GM19025 (cell line): ENCODE measurements at regions not wholly inside any gene's neighbourhood (a gene's known extent, or its start where the extent isn't known, plus 50 kb on each side); places are given as distances from the start of the nearest gene placed in this dataset.
"Not testable (repeated sequence)": the region's sequence is repeated elsewhere in the genome, so short reads cannot be mapped to it uniquely, and the experiment has no call there.

ENCODE experiments used
- ATAC-seq: cut with Tn5 transposase; IDR thresholded peaks from one replicate; pipeline ENCODE4 v1.9.1; 2021; ENCODE audit warnings: mild to moderate bottlenecking, low read depth, moderate library complexity; ENCODE audit not compliant: unreplicated experiment

DNA sequence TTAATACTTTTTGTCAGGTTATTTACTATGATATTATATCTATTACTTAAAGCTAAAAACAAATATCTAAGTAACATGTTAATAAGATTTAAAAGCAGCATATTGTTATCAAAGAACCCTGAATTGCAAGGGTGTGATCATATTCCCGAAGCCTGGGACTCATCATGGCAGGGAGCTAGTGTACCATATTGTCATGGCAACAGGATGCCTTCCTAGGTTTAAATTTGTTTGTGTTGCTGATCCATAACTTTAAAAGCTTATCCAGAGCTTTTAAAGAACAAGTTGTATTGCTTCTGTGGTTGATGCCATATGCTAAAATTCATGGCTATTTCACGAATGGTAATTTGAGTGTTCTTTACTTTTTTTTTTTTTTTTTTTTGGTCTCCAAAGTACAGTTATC, 500.5 kb downstream of the NAV3 start:
- ATAC-seq, result no peak

DNA sequence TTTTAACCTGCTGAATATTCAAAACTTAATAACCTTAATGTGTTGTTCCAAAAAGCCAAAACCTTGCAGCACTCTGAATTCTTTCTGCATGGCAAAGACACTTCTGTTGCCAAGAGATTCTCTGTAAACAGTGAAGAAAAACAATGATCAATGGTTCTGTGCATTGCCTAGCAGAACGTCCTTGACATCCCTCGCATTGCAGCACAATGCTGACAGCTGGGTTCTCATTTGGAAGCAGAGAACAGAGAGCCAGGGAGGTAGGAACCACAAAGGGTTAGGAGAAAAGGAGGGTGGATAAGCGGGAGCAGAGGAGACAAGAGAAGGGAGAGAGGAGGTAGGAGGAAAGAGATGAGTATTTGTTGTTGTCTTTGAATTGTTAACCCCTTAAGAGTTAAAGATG, 501.1 kb downstream of the NAV3 start:
- ATAC-seq, result no peak

DNA sequence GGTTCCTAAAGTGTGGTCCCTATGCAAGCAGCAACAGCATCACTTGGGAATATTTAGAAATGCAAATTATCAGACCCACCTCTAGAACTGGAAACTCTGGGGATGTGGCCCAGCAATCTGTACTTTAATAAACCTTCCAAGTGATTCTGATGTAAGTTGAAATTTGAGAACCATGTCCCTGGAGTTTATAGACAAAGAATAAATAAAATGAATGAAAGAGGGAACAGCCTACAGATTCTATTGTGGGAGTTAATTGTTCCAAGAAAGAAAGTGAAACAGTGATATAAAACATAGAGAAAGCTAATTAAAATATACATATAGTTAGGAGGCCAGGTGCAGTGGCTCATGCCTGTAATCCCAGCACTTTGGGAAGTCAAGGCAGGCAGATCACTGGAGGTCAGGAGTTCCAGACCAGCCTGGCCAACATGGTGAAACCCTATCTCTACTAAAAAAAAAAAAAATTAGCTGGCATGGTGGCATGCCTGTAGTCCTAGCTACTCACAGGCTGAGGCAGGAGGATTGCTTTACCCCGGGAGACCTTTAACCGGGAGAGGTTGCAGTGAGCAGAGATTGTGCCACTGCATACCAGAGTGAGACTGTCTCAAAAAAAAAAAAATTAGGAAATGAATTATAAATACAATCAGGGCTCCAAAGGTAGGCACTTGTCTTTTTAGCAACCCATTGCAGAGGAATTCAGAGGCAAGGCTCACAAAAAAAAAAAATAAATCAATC, 507.5 kb downstream of the NAV3 start:
- ATAC-seq, result no peak

DNA sequence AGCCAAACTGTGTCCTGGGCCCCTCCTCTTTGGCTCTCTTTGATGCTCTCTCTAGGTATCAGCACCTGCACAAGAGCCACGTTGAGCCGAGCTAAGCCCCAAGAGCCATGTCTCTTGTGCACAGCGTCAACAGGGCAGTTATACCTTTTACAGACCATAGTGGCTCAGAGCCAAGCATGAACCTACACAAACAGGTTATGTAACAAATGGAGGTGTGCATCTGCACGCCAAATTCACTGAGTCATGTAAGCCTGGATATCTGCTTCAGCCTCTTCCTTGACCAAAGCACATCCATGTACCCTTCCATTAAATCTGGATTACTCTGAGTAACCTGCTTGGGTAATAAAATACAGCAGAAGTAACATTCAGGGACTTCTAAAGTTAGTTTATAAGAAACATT, 509.7 kb downstream of the NAV3 start:
- ATAC-seq, result no peak

DNA sequence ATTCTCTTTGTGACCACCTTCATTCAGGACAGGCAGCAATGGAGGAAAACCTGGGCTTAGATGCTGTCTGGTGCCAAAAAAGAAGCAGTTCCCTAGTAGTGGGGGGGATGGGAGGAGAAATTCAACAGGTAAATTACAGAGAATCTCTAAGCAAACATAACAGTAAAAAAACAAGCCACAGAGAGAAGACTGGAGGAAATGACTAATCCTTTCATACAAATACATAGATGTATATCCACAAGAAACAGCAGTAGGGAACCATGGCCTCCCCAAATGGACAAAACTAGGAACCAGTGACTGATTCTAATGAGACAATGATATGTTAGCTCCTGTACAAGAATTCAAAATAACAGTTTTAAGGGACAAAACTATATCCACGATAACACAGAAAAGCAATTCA, 513.0 kb downstream of the NAV3 start:
- no peak for ATAC-seq

DNA sequence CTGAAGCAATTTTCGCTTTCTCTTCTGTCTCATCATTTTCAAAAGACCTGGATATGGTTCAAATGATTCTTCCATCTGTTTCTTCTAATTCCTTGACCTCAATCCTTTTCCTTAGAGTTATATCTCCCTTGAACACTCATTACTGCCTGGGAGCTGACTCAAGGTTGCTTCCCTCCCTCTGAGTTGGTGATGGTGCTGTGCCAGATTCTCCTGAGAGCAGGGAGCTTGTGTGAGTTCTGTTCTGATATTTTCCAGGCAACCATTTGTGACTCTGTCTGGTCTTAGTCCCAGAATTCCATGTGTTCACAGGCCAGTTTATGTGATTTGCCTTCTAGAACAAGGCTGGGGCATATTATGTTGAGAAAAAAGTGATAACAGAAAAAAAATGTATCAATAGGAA, 505.1 kb upstream of the SYT1 start:
- ATAC-seq, result no peak

DNA sequence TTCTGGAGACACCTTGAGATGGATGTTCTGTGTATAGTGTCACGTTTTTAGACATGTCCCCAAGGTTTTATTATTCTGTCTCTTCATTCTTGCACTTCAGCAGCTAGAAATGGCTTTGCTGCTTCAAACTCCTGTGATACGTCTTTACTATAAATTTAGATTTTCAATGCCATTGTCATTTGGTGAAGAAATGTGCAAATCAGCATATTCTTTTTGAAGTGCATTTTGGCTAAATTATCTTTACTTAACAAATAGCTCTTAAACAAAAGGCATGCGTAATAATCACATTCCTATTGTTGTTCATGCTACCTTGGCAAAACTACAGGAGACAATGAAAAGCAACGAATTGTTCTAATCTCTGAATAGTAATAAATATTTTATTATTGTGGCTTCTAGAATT, 502.9 kb upstream of the SYT1 start:
- no peak for ATAC-seq

DNA sequence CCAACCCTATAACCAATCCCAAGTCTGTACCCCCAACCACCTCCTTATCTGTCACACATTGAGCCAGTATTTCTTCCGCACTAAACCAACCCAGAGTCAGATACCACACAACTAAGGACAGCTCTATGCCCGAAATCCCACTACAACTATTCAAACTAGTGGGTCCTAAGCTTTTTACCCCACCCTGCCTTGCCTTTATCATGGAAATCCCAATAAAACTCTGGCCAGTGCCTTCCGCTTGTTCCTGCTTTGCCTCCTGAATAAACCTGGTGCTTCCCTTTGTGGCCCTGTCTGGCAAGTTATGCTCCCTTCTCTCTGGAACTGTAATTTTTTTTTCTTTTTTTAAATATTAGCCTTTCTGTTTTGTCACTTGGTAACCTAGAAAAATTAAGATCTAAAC, 493.3 kb upstream of the SYT1 start:
- no peak for ATAC-seq

DNA sequence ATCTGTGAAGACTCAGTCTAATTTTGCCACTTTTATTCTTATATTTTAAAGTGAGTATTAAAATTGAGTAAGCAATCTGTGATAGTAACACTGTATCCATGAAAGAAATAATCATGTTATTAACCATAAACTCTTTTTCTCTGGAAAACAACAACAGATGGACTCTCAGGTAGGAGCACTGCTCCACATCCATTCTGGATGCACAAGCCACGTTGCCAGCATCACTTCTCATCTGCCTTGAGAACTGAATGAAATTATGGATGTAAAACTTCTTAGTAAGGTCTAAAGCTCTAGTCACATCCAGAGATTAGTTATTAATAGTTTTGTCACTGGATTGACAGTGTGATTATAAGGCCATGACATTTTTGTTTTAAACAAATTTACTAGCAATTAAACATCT, 489.1 kb upstream of the SYT1 start:
- ATAC-seq, result no peak

DNA sequence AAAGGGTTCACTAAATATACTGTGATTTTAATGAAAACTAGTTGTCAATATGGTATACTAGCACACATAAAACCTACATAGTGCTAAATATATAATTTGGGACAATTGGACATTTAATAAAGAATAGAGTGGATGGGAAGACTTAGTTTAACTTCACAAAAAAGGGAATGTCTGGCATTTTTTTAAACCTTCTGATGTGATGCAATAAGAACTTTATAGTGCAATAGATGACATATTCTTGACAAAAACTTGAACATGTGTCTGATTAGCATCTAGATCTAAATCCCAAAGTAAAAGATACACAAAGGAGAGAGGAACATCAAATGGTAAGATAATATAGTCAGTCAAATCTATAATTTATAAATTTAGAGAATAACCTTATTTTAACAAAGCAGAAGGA, 488.3 kb upstream of the SYT1 start:
- no peak for ATAC-seq

DNA sequence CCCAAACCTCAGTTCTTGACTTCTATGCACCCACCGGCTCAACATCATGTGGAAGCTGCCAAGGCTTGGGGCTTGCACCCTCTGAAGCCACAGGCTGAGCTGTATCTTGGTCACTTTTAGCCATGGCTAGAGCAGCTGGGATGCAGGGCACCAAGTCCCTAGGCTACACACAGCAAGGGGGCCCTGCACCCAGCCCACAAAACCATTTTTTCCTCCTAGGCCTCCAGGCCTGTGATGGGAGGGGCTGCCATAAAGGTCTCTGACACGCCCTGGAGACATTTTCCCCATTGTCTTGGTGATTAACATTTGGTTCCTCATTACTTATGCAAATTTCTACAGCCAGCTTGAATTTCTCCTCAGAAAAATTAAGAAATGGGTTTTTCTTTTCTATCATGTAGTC, 485.5 kb upstream of the SYT1 start:
- not testable (repeated sequence) for ATAC-seq

DNA sequence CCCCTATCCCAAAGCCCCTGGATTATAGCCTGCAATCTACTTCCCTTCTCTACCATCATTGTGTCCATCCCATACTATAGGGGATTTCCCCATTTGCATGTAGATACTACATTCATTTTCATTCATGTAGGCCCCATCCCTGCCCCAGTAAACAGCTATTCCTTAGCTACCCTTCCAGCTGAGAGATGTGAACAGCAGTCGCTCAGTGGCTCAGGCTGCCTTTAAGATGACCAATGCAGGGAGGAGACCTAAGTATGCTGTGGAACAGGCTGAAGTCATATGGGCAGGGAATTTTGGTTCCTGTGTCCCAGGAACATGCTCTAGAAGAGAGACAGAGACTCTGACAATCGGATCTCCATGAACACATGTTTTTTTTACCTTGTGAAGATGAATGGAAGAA, 481.2 kb upstream of the SYT1 start:
- ATAC-seq, result no peak

DNA sequence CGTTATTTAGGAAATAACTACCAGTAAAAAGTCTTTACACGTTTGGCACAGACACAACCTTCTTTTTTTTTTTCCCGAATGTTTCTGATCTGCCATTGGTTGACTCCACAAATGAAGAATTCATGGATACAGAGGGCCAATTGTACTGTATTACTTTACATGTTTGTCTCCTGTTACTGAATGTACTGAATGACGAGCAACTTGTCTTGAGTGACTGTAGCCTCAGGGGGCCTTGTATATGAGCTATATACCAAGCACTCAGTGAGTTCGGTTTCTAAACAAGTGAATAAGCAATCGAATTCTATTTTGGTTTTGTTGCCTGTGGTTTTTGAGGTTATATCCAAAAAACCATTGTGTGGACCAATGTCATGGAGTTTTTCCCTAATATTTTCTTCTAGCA, 480.0 kb upstream of the SYT1 start:
- no peak for ATAC-seq

DNA sequence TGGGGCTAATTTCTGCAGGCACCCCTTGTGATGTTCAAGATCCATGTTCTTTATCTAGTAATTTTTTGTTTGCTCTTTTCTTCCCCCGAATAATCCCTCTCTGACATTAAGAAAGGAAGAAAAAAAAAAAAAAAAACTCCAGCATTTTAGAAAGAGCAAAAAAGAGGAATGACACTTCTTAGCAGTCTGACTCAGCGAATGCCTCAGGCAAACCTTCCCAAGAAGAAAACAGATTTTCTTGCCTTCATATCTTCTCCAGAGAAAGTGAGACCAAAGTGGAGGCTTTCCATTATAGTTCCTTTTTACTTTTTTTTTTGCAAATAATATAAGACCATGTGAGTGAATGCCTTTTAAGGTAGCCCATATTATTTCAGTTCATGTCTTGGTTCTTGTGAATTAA, 479.0 kb upstream of the SYT1 start:
- ATAC-seq, result no peak

DNA sequence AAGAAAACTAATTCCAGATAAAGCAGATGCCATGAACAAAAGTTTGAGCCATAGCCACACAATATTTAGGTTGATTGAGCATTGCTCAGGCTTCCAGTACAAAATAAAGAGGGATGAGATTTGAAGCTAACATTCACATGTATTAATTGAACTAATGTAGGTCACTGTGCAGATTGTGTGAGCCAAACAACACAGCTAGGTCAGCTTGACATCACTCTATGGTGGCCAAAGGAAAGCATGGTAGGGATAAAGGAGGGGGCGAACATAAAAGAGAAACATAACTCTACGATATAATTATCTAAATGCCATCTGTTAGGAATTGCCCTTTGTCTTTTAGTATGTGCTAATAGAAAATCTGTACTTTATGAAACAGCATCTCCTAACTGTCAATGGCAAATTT, 477.7 kb upstream of the SYT1 start:
- no peak for ATAC-seq

DNA sequence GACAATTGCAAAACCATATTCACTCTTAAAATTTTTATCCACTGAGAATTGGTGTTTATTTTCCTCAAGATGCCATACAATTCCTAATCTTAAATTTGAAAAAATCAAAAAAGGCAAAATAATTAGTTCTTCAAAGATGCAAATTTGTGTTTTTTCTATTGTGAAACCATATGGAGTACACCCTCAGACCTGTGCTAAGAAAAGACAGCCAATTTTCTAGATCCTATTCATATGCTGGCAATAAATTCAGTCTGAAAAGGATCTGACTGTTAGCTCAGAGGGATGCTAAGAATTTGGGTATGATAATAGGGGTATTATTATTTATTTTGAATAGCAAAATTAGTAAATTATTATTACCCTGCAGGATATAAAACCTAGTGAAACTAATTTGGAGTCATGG, 476.9 kb upstream of the SYT1 start:
- no peak for ATAC-seq

DNA sequence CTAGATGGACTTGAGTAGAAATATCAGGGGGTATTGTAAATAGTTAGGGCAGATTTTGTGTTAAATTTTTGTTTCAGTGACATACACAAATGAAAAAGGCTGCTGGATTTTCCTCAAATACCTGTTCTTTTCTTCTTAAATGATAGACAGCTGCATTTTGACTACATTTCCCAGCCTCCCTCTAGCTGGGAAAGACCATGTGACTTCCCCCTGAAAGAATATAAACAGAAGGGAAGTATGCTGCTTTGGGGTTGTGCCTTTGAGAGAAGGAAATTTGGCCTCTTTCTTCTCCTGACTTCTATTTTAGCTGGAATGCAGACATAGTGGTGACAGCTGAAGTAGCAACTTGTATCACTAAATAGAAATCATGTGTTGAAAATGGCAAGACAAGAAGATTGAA, 476.1 kb upstream of the SYT1 start:
- no peak for ATAC-seq

DNA sequence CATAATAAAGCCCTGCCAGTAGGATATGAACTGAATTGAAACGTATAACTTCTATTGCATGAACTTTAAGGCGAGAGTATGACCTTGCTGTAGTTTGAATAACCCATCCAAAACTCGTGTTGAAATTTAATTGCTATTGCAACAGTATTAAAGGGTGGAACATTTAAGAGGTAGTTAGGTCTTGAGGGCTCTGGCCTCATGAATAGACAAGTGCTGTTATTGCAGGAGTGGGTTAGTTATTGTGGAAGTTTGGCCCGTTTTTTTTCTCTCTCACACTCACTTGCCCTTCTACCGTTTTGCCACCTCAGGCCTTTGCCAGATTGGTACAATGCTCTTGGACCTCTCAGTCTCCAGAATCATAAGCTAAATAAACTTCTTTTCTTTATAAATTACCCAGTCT, 473.7 kb upstream of the SYT1 start:
- ATAC-seq, result no peak

DNA sequence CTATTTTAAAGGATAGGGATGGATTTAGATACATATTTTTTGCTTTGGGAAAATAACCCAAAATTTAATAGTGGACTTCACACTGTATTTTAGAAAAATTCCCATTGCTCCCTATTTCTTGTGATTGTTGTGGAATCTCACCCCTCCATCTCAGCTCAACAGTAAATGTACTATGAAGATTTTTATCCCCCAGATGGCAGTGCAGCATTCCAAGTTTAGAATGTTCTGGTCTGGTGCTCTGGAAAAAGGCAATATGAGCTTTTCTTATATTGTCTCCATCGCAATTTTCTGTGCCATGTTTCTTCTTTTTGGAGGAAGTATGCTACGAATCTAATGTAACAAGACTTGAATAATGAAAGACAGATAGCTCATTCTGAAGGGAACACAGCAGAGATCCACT, 471.7 kb upstream of the SYT1 start:
- no peak for ATAC-seq

DNA sequence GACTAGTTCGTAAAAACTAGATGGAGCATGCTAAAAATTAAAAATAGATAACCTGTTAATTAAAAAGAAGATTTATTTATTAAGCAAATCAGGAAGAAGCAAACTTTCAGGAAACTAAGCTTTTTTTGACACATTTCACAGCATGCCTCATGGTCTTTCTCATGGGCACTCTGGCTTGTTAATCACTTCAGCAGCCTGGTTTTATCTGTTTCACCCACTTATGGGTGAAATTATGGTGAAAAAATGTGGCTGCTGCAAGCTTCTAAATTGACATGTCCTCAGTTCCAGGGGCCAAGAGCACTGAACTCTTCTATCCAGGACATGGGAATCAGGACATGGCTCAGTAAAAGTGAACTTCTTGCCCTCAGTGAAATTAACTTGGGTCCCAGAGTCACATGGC, 468.6 kb upstream of the SYT1 start:
- ATAC-seq, result no peak

DNA sequence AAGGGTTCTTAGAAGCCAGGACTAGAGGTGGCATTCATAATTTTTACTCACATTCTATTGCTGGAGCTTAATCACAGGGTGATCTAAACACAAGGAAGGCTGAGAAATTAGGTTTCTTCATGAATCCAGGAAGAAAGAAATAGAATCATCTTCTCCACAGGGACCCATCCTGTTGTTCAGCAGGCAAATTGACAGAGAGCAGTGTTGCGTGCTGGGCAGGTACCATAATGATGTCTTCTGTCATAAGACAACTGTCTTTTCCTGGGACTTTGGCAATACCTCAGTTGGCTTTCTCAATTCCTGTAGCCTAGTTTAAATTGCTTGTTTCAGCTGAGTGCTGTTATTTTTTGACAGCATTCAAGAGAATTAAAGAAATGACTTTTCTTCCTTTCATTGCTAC, 468.0 kb upstream of the SYT1 start:
- no peak for ATAC-seq

DNA sequence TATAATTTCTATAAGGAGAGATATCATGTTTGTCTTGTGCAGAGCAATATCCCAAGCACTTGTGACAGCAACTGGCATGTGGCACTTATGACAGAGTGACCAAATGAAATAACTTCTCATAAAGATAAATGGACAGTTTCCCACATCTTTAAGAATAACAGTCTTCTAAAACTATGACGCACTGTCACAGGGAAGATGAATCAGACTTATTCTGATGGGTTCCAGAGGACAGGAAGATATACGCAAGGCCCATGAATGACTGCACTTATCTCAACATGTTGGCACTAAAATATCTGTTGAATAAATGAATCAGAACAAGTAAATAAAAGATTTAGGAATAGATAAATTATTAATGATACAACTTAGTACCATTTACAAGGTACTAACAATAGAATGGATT, 465.8 kb upstream of the SYT1 start:
- no peak for ATAC-seq
